ENCODE measurements at regions not wholly inside any gene's neighbourhood (a gene's known extent, or its start where the extent isn't known, plus 50 kb on each side); places are given as distances from the start of the nearest gene placed in this dataset.

DNA sequence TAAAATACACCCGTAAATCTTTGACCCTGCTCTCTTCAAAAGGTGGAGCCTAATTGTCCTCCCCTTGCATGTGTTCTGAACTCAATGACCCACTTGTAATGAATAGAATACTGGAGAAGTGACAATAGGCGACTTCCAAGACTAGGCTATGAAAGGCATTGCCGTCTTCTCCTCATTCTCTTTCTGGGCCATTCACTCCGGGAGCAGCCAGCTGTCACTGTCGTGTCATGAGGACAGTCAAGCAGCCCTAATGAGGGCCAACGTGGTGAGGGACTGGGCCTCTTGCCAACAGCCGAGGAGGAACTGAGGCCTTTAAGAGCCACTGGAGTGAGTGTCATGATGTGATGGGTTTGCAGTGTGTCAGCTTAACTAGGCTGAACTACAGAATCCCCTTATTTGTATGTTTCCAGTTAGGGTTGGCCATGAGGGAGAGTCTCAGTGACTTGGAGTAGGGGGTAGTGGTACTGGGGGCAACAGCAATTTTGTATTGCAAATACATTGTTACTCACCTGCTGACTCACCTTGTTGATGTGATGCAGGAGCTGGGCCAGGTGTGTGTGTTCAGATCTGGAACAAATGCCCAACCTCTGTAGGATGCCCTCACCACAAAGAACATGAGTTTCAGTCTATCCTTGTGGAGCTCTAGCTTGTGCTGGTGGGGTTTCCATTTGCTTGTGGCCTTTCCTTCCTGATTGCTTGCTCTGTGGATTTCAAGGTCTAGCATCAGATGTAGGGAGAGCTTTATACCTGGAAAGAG lies 188.5 kb upstream of the PROK2 start (continued):
- TF ChIP-seq, protein P1, sequence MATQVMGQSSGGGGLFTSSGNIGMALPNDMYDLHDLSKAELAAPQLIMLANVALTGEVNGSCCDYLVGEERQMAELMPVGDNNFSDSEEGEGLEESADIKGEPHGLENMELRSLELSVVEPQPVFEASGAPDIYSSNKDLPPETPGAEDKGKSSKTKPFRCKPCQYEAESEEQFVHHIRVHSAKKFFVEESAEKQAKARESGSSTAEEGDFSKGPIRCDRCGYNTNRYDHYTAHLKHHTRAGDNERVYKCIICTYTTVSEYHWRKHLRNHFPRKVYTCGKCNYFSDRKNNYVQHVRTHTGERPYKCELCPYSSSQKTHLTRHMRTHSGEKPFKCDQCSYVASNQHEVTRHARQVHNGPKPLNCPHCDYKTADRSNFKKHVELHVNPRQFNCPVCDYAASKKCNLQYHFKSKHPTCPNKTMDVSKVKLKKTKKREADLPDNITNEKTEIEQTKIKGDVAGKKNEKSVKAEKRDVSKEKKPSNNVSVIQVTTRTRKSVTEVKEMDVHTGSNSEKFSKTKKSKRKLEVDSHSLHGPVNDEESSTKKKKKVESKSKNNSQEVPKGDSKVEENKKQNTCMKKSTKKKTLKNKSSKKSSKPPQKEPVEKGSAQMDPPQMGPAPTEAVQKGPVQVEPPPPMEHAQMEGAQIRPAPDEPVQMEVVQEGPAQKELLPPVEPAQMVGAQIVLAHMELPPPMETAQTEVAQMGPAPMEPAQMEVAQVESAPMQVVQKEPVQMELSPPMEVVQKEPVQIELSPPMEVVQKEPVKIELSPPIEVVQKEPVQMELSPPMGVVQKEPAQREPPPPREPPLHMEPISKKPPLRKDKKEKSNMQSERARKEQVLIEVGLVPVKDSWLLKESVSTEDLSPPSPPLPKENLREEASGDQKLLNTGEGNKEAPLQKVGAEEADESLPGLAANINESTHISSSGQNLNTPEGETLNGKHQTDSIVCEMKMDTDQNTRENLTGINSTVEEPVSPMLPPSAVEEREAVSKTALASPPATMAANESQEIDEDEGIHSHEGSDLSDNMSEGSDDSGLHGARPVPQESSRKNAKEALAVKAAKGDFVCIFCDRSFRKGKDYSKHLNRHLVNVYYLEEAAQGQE (IDR thresholded peaks at IDR 0.05; ENCODE audit: unreplicated experiment) = no peak

DNA sequence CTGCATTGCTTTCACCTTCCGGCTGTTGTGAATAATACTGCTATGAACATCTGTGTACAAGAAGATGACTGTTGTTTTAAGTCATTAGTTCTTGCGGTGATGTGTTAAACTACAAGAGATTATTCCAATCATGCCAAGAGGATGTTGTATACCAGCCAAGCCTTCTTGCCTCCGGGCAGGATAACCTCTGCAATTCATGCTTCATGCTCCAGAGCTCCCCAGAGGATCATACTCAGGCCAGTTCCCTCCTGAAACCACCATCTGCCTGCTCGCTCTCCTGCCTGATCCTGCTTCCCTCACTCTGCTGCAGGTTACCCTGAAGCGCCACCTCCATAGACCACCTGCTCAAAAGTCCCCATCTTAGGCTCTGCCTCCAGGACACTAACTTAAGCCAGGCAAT lies 187.1 kb upstream of the PROK2 start:
- DNase-seq (ENCODE audit: low spot score) = no peak

More for the DNA sequence above, 187.1 kb upstream of the PROK2 start:
- H2AFZ ChIP-seq = no peak overlapping the region
- H3F3A ChIP-seq (replicated peaks; ENCODE audit: low read depth) = no peaks in the 10 kb centered on the region
- H3K4me3 ChIP-seq = no peak overlapping the region
- H3K79me2 ChIP-seq (replicated peaks; ENCODE audit: insufficient read depth) = no peaks in the 10 kb centered on the region
- Mint-ChIP-seq H3K36me3 (ENCODE audit: low read depth) (no peaks in the 10 kb centered on the region; the same call in 2 of the 3 replicates), H3K4me3 (no peak overlapping the region), H3K4me1 (no peaks in the 10 kb centered on the region), H3K27ac (no peak overlapping the region), H3K27me3 (ENCODE audit: insufficient read depth, low read depth, poor library complexity) (no peaks in the 10 kb centered on the region), H3K9me3 (no peaks in the 10 kb centered on the region)
- no peak overlapping the region for H3K4me2 ChIP-seq
- no peaks in the 10 kb centered on the region for H4K20me1 ChIP-seq (replicated peaks; ENCODE audit: insufficient read depth)
- H3K4me1 ChIP-seq (ENCODE audit: insufficient read depth) = no peaks in the 10 kb centered on the region
- no peak for TF ChIP-seq ZNF331 (CRISPR knock-in tag; IDR thresholded peaks at IDR 0.05; ENCODE audit: low read depth)
- no peak for TF ChIP-seq EZH2 (IDR thresholded peaks at IDR 0.05; ENCODE audit: low read depth, unreplicated experiment)
- TF ChIP-seq NANOG (IDR thresholded peaks at IDR 0.05; ENCODE audit: borderline replicate concordance) = no peak
- TF ChIP-seq, protein P2, sequence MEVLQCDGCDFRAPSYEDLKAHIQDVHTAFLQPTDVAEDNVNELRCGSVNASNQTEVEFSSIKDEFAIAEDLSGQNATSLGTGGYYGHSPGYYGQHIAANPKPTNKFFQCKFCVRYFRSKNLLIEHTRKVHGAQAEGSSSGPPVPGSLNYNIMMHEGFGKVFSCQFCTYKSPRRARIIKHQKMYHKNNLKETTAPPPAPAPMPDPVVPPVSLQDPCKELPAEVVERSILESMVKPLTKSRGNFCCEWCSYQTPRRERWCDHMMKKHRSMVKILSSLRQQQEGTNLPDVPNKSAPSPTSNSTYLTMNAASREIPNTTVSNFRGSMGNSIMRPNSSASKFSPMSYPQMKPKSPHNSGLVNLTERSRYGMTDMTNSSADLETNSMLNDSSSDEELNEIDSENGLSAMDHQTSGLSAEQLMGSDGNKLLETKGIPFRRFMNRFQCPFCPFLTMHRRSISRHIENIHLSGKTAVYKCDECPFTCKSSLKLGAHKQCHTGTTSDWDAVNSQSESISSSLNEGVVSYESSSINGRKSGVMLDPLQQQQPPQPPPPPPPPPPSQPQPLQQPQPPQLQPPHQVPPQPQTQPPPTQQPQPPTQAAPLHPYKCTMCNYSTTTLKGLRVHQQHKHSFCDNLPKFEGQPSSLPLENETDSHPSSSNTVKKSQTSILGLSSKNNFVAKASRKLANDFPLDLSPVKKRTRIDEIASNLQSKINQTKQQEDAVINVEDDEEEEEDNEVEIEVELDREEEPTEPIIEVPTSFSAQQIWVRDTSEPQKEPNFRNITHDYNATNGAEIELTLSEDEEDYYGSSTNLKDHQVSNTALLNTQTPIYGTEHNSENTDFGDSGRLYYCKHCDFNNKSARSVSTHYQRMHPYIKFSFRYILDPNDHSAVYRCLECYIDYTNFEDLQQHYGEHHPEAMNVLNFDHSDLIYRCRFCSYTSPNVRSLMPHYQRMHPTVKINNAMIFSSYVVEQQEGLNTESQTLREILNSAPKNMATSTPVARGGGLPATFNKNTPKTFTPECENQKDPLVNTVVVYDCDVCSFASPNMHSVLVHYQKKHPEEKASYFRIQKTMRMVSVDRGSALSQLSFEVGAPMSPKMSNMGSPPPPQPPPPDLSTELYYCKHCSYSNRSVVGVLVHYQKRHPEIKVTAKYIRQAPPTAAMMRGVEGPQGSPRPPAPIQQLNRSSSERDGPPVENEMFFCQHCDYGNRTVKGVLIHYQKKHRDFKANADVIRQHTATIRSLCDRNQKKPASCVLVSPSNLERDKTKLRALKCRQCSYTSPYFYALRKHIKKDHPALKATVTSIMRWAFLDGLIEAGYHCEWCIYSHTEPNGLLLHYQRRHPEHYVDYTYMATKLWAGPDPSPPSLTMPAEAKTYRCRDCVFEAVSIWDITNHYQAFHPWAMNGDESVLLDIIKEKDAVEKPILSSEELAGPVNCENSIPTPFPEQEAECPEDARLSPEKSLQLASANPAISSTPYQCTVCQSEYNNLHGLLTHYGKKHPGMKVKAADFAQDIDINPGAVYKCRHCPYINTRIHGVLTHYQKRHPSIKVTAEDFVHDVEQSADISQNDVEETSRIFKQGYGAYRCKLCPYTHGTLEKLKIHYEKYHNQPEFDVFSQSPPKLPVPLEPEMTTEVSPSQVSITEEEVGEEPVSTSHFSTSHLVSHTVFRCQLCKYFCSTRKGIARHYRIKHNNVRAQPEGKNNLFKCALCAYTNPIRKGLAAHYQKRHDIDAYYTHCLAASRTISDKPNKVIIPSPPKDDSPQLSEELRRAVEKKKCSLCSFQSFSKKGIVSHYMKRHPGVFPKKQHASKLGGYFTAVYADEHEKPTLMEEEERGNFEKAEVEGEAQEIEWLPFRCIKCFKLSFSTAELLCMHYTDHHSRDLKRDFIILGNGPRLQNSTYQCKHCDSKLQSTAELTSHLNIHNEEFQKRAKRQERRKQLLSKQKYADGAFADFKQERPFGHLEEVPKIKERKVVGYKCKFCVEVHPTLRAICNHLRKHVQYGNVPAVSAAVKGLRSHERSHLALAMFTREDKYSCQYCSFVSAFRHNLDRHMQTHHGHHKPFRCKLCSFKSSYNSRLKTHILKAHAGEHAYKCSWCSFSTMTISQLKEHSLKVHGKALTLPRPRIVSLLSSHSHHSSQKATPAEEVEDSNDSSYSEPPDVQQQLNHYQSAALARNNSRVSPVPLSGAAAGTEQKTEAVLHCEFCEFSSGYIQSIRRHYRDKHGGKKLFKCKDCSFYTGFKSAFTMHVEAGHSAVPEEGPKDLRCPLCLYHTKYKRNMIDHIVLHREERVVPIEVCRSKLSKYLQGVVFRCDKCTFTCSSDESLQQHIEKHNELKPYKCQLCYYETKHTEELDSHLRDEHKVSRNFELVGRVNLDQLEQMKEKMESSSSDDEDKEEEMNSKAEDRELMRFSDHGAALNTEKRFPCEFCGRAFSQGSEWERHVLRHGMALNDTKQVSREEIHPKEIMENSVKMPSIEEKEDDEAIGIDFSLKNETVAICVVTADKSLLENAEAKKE (CRISPR knock-in tag; IDR thresholded peaks at IDR 0.05) = no peak
- TF ChIP-seq, protein P3, sequence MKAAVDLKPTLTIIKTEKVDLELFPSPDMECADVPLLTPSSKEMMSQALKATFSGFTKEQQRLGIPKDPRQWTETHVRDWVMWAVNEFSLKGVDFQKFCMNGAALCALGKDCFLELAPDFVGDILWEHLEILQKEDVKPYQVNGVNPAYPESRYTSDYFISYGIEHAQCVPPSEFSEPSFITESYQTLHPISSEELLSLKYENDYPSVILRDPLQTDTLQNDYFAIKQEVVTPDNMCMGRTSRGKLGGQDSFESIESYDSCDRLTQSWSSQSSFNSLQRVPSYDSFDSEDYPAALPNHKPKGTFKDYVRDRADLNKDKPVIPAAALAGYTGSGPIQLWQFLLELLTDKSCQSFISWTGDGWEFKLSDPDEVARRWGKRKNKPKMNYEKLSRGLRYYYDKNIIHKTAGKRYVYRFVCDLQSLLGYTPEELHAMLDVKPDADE (IDR thresholded peaks at IDR 0.05) = no peak
- TF ChIP-seq JUNB (IDR thresholded peaks at IDR 0.05; ENCODE audit: unreplicated experiment) = no peak
- H3K36me3 ChIP-seq (ENCODE audit: insufficient read depth) = no peaks in the 10 kb centered on the region
- H3K27ac ChIP-seq (ENCODE audit: low read depth) = no peak overlapping the region
- no peaks in the 10 kb centered on the region for H3K9me2 ChIP-seq (ENCODE audit: insufficient read depth)
- no peaks in the 10 kb centered on the region for H3K27me3 ChIP-seq (ENCODE audit: insufficient read depth)
- ATAC-seq = no peak
